Esophagus squamous epithelium (tissue), 5 donors: ENCODE measurements at regions not wholly inside any gene's neighbourhood (a gene's known extent, or its start where the extent isn't known, plus 50 kb on each side); places are given as distances from the start of the nearest gene placed in this dataset.

Experiments used
- DNase-seq: peaks from one replicate; lab custom pipeline; 2025; lab: John Stamatoyannopoulos, UW
- H3K27ac ChIP-seq, 4 donors: fragments of 200-600 bp; sonication (generic); one replicate each; pipeline ENCODE4 v1.5.1; 2016 to 2019; ENCODE audit warnings: mild to moderate bottlenecking in 1 of 4
- H3K27me3 ChIP-seq, 4 donors: fragments of 200-600 bp; sonication (generic); 1 replicate in 3 of 4; 2 replicates in 1 of 4; pipeline versions ENCODE4 v1.5.1 to v1.6.0; 2017 to 2021; ENCODE audit warnings: antibody characterized with exemption in 1 of 4
- H3K36me3 ChIP-seq, 3 donors: fragments of 200-600 bp; sonication (generic); one replicate each; pipeline ENCODE4 v1.5.1; 2016 to 2019
- H3K4me1 ChIP-seq, 3 donors: fragments of 200-600 bp; sonication (generic); one replicate each; pipeline ENCODE4 v1.5.1; 2017 to 2019
- H3K4me3 ChIP-seq, 4 donors: fragments of 200-600 bp; sonication (generic); 1 replicate in 3 of 4; 2 replicates in 1 of 4; pipeline ENCODE4 v1.5.1; 2016 to 2019; ENCODE audit warnings: mild to moderate bottlenecking in 2 of 4, moderate library complexity in 1 of 4
- H3K9me3 ChIP-seq, 3 donors: fragments of 200-600 bp; sonication (generic); one replicate each; pipeline ENCODE4 v1.5.1; 2016 to 2019
- POLR2A ChIP-seq, 4 donors: fragments of 450-650 bp; IDR thresholded peaks; one replicate each; pipeline ENCODE4 v1.6.1; 2017; ENCODE audit warnings: antibody characterized with exemption in 4 of 4, mild to moderate bottlenecking in 4 of 4, moderate library complexity in 3 of 4
- WGBS, 2 donors: methylation state at CpG; one replicate each; pipeline ENCODE4 v1.1.5; 2018; 5-methylcytosine and 5-hydroxymethylcytosine counted together
- intact Hi-C: fragments of 100-400 bp; cut with DNase I; formaldehyde crosslinking; loops from one replicate; pipeline ENCODE4 v1.15.0; 2022
- TF ChIP-seq, protein P1 (sequence below), 6 experiments: fragments of 450-650 bp in 4 of 6; fragments of 200-600 bp in 2 of 6; sonication (generic) in 2 of 6; IDR thresholded peaks; one replicate each; pipeline ENCODE4 v1.5.1; 2016 to 2019; ENCODE audit warnings: antibody characterized with exemption in 6 of 6, mild to moderate bottlenecking in 4 of 6, moderate library complexity in 4 of 6
- donor health status: DM: yes; HTN: yes; CAD: no.

DNA sequence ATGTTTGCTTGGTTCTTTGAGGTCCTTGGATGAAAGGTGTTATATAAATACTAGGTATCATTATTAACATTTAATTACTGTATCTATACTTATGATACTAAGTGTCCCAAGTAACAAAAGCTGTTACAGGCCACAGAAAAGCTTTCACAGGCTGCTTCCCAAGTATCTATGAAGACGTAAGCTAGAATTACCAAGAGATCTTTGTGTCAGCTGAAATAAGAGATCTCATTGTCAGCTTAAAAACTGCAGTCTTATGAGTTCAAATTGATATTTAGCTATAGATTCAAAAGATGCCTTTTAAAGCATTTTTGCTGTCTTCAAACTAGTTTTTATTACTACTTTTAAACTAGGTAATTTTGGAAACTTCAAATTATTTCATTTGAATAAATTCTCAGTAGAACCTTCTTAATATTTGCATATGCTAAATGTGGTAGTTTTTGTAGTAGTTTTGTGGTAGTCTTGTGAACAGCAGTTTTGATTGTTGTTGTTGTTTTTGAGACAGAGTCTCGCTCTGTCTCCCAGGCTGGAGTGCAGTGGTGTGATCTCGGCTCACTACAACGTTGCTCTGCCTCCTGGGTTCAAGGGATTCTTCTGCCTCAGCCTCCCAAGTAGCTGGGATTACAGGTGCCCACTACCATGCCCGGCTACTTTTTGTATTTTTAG, 170.0 kb upstream of the RPL34 start:
- 68 to 89% methylated on average over 4 of the region's 5 CpGs for WGBS, 2 donors

DNA sequence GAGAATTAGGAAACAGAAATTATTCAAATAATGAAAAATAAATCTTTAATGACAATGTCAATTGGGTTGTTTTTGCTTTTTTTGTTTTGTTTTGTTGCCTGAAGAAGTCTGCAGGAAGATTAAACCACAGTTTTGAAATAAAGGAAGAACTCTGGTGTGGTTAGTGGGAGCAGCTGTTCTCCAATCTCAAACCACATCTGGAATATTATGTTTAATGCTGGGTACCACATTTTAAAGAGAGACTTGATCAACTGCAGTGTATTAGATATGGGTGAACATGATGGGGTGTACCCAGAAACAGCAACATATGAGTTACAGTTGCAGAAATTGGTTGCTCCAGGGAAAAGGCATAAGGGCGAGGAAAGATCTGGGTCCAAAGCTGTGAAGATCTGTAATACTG, 171.2 kb upstream of the RPL34 start:
- Histone ChIP-seq H3K4me3 (no peak overlapping the region), H3K27me3 (no peaks in the 10 kb centered on the region), H3K4me1 (no peaks in the 10 kb centered on the region), H3K36me3 (no peaks in the 10 kb centered on the region), H3K27ac (no peak overlapping the region), H3K9me3 (no peaks in the 10 kb centered on the region)
- no peak for DNase-seq
- 90 to 100% methylated on average over 1 of the region's 1 CpG for WGBS, 2 donors
- TF ChIP-seq, protein P1, sequence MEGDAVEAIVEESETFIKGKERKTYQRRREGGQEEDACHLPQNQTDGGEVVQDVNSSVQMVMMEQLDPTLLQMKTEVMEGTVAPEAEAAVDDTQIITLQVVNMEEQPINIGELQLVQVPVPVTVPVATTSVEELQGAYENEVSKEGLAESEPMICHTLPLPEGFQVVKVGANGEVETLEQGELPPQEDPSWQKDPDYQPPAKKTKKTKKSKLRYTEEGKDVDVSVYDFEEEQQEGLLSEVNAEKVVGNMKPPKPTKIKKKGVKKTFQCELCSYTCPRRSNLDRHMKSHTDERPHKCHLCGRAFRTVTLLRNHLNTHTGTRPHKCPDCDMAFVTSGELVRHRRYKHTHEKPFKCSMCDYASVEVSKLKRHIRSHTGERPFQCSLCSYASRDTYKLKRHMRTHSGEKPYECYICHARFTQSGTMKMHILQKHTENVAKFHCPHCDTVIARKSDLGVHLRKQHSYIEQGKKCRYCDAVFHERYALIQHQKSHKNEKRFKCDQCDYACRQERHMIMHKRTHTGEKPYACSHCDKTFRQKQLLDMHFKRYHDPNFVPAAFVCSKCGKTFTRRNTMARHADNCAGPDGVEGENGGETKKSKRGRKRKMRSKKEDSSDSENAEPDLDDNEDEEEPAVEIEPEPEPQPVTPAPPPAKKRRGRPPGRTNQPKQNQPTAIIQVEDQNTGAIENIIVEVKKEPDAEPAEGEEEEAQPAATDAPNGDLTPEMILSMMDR (IDR thresholded peaks at IDR 0.05) = no peak
- TF ChIP-seq POLR2A (IDR thresholded peaks at IDR 0.05) = no peak
- intact Hi-C loops = no loop called here

More for the DNA sequence above, 170.0 kb upstream of the RPL34 start:
- TF ChIP-seq, protein P1 (IDR thresholded peaks at IDR 0.05) = no peak
- TF ChIP-seq POLR2A (IDR thresholded peaks at IDR 0.05) = no peak
- no peak for DNase-seq
- Histone ChIP-seq H3K9me3 (no peaks in the 10 kb centered on the region), H3K4me3 (no peak overlapping the region), H3K36me3 (no peaks in the 10 kb centered on the region), H3K4me1 (no peaks in the 10 kb centered on the region), H3K27ac (no peak overlapping the region), H3K27me3 (no peaks in the 10 kb centered on the region)
- intact Hi-C loops = no loop called here

DNA sequence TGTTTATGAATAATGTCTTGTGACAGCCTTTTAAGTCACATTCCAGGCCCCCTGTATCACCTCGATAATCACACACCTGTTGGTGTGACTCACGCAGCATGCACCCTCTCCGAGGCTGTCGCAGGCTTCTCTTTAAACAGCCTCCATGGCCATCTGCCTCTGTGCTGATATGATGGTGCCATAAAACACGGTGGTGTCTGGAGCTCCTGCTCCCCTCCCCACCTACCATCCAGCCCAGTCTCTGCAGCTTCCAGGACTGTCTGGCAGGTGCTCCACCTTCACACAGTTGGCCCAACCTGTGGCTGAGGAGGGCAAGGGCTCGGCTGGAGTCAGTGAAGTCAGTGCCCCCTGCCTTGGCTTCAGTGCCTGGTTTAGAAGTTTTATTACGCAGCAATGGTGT, 173.8 kb upstream of the RPL34 start:
- TF ChIP-seq, protein P1 (IDR thresholded peaks at IDR 0.05) = no peak
- no peak for TF ChIP-seq POLR2A (IDR thresholded peaks at IDR 0.05)
- intact Hi-C loops = no loop called here
- no peak for DNase-seq

DNA sequence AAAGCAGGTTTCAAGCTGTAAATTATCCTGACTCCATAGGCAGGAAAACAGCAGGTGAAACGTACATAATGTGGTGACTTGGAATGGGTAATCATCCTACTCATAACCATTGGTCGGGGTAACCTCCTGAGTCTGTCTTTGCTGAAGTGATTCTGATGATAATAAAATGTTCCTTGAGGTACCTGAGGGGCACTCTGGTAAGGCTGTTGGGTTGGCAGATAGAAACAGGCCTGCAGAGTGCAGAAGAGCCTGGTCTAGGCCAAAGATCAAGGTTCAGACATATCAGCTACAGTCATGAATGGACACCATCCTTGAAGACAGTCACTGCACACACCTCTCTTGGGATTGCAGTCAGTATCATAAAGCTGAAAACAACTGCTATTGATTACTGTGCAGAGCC, 174.7 kb upstream of the RPL34 start:
- H3K4me1 ChIP-seq = no peaks in the 10 kb centered on the region
- no peaks in the 10 kb centered on the region for H3K36me3 ChIP-seq
- no peak overlapping the region for H3K27ac ChIP-seq
- intact Hi-C loops = no loop called here
- WGBS, 2 donors = 82 to 86% methylated on average over 2 of the region's 2 CpGs
- TF ChIP-seq, protein P1 (IDR thresholded peaks at IDR 0.05) = no peak
- no peak for TF ChIP-seq POLR2A (IDR thresholded peaks at IDR 0.05)
- H3K27me3 ChIP-seq = no peaks in the 10 kb centered on the region
- no peak for DNase-seq
- H3K4me3 ChIP-seq = no peak overlapping the region
- no peaks in the 10 kb centered on the region for H3K9me3 ChIP-seq

More for the DNA sequence above, 173.8 kb upstream of the RPL34 start:
- 68 to 90% methylated on average over 4 to 6 of the region's 7 CpGs for WGBS, 2 donors
- Histone ChIP-seq H3K4me3 (no peak overlapping the region), H3K36me3 (no peaks in the 10 kb centered on the region), H3K9me3 (no peaks in the 10 kb centered on the region), H3K27me3 (no peaks in the 10 kb centered on the region), H3K4me1 (no peaks in the 10 kb centered on the region), H3K27ac (no peak overlapping the region)

DNA sequence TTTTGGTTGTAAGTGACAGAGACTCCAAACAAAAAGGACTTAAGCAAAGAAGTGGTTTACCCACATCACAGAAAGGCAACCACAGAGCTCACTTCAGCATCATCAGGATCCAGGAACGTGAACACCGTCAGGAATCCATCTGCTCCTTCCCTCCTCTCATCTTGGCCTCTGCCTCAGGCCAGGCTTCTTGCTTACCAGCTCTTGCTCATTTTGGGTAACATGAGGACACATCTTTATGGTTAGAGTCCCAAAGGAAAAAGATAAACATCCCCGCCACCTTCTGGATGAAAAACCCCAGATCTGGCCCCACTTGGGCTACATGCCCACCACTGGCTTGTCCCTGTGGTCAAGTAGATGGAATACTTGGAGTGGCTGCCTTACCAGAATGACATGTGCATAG, 176.8 kb upstream of the RPL34 start:
- Histone ChIP-seq H3K4me1 (no peaks in the 10 kb centered on the region), H3K36me3 (no peaks in the 10 kb centered on the region), H3K9me3 (no peaks in the 10 kb centered on the region), H3K4me3 (no peak overlapping the region), H3K27ac (no peak overlapping the region), H3K27me3 (no peaks in the 10 kb centered on the region)
- no peak for DNase-seq
- WGBS, 2 donors = 73 to 90% methylated on average over 3 of the region's 3 CpGs
- intact Hi-C loops = no loop called here
- TF ChIP-seq, protein P1 (IDR thresholded peaks at IDR 0.05) = no peak
- no peak for TF ChIP-seq POLR2A (IDR thresholded peaks at IDR 0.05)
